ENCODE measurements at regions not wholly inside any gene's neighbourhood (a gene's known extent, or its start where the extent isn't known, plus 50 kb on each side); places are given as distances from the start of the nearest gene placed in this dataset.
"Not testable (repeated sequence)": the region's sequence is repeated elsewhere in the genome, so short reads cannot be mapped to it uniquely, and the experiment has no call there.

GRCh38 chr4:184280137-184280536 is 62.5 kb upstream of the ENPP6 start:
- no peaks in the 10 kb centered on the region for H3K27me3 ChIP-seq (ENCODE audit: low read length)
- no peak overlapping the region for H3K4me2 ChIP-seq (ENCODE audit: low read depth, low read length, poor library complexity, severe bottlenecking)
- no peaks in the 10 kb centered on the region for H4K20me1 ChIP-seq (ENCODE audit: low read depth, low read length)
- H3K36me3 ChIP-seq (ENCODE audit: low read length), result no peaks in the 10 kb centered on the region
- no peaks in the 10 kb centered on the region for H3K9me3 ChIP-seq (ENCODE audit: insufficient read depth, low read length)
- H3K79me2 ChIP-seq (ENCODE audit: insufficient read depth, low read length), result no peaks in the 10 kb centered on the region
- TF ChIP-seq CTCF (IDR thresholded peaks at IDR 0.05; ENCODE audit: insufficient read depth, low read length, poor library complexity, severe bottlenecking) (no peak), EZH2phosphoT487 (conservative IDR thresholded peaks at IDR 0.05; ENCODE audit: low read length) (no peak)
- H3K4me3 ChIP-seq (ENCODE audit: insufficient read depth, low read length, poor library complexity, severe bottlenecking), result no peak overlapping the region
- H2AFZ ChIP-seq (ENCODE audit: low read depth, low read length, severe bottlenecking), result no peak overlapping the region
- no peak overlapping the region for H3K27ac ChIP-seq (ENCODE audit: low read depth, low read length)
- H3K9me2 ChIP-seq (replicated peaks; ENCODE audit: insufficient read depth, low read length), result no peaks in the 10 kb centered on the region
- H3F3A ChIP-seq (ENCODE audit: insufficient read depth), result peaks cover 47% of the 10 kb centered on the region
- H3K9ac ChIP-seq (ENCODE audit: low read length), result no peak overlapping the region

GRCh38 chr4:184279496-184280061 is 61.9 kb upstream of the ENPP6 start:
- H3K36me3 ChIP-seq (ENCODE audit: low read length), result no peaks in the 10 kb centered on the region
- no peaks in the 10 kb centered on the region for H3K27me3 ChIP-seq (ENCODE audit: low read length)
- no peak overlapping the region for H3K27ac ChIP-seq (ENCODE audit: low read depth, low read length)
- H3K79me2 ChIP-seq (ENCODE audit: insufficient read depth, low read length), result no peaks in the 10 kb centered on the region
- peaks cover 41% of the 10 kb centered on the region for H3F3A ChIP-seq (ENCODE audit: insufficient read depth)
- no peak overlapping the region for H2AFZ ChIP-seq (ENCODE audit: low read depth, low read length, severe bottlenecking)
- no peak overlapping the region for H3K9ac ChIP-seq (ENCODE audit: low read length)
- TF ChIP-seq EZH2phosphoT487 (conservative IDR thresholded peaks at IDR 0.05; ENCODE audit: low read length), result no peak
- no peak for TF ChIP-seq CTCF (IDR thresholded peaks at IDR 0.05; ENCODE audit: insufficient read depth, low read length, poor library complexity, severe bottlenecking)
- no peaks in the 10 kb centered on the region for H3K9me3 ChIP-seq (ENCODE audit: insufficient read depth, low read length)
- no peaks in the 10 kb centered on the region for H3K9me2 ChIP-seq (replicated peaks; ENCODE audit: insufficient read depth, low read length)
- H3K4me3 ChIP-seq (ENCODE audit: insufficient read depth, low read length, poor library complexity, severe bottlenecking), result no peak overlapping the region
- H4K20me1 ChIP-seq (ENCODE audit: low read depth, low read length), result no peaks in the 10 kb centered on the region
- H3K4me2 ChIP-seq (ENCODE audit: low read depth, low read length, poor library complexity, severe bottlenecking), result no peak overlapping the region

GRCh38 chr4:184277769-184278168 is 60.1 kb upstream of the ENPP6 start:
- peaks cover 23% of the 10 kb centered on the region for H3F3A ChIP-seq (ENCODE audit: insufficient read depth)
- H3K27me3 ChIP-seq (ENCODE audit: low read length); H4K20me1 ChIP-seq (ENCODE audit: low read depth, low read length); H3K36me3 ChIP-seq (ENCODE audit: low read length); H3K9me2 ChIP-seq (replicated peaks; ENCODE audit: insufficient read depth, low read length); H3K27ac ChIP-seq (ENCODE audit: low read depth, low read length); H3K4me3 ChIP-seq (ENCODE audit: insufficient read depth, low read length, poor library complexity, severe bottlenecking); H3K4me2 ChIP-seq (ENCODE audit: low read depth, low read length, poor library complexity, severe bottlenecking); H3K9ac ChIP-seq (ENCODE audit: low read length); H2AFZ ChIP-seq (ENCODE audit: low read depth, low read length, severe bottlenecking); H3K9me3 ChIP-seq (ENCODE audit: insufficient read depth, low read length); H3K79me2 ChIP-seq (ENCODE audit: insufficient read depth, low read length): not testable (repeated sequence)

GRCh38 chr4:184277010-184277409 is 59.3 kb upstream of the ENPP6 start:
- peaks cover 17% of the 10 kb centered on the region for H3F3A ChIP-seq (ENCODE audit: insufficient read depth)
- H3K36me3 ChIP-seq (ENCODE audit: low read length); H3K79me2 ChIP-seq (ENCODE audit: insufficient read depth, low read length); H3K4me2 ChIP-seq (ENCODE audit: low read depth, low read length, poor library complexity, severe bottlenecking); H4K20me1 ChIP-seq (ENCODE audit: low read depth, low read length); H2AFZ ChIP-seq (ENCODE audit: low read depth, low read length, severe bottlenecking); H3K9me2 ChIP-seq (replicated peaks; ENCODE audit: insufficient read depth, low read length); H3K4me3 ChIP-seq (ENCODE audit: insufficient read depth, low read length, poor library complexity, severe bottlenecking); H3K9me3 ChIP-seq (ENCODE audit: insufficient read depth, low read length); H3K9ac ChIP-seq (ENCODE audit: low read length); H3K27ac ChIP-seq (ENCODE audit: low read depth, low read length); H3K27me3 ChIP-seq (ENCODE audit: low read length): not testable (repeated sequence)

- not testable (repeated sequence) for H3K4me2 ChIP-seq (ENCODE audit: low read depth, low read length, poor library complexity, severe bottlenecking); H3K36me3 ChIP-seq (ENCODE audit: low read length); H3K9ac ChIP-seq (ENCODE audit: low read length); H4K20me1 ChIP-seq (ENCODE audit: low read depth, low read length); H3K79me2 ChIP-seq (ENCODE audit: insufficient read depth, low read length); H3K4me3 ChIP-seq (ENCODE audit: insufficient read depth, low read length, poor library complexity, severe bottlenecking); H3K9me2 ChIP-seq (replicated peaks; ENCODE audit: insufficient read depth, low read length); H3K27me3 ChIP-seq (ENCODE audit: low read length); H3K9me3 ChIP-seq (ENCODE audit: insufficient read depth, low read length); H2AFZ ChIP-seq (ENCODE audit: low read depth, low read length, severe bottlenecking); H3K27ac ChIP-seq (ENCODE audit: low read depth, low read length)
- H3F3A ChIP-seq (ENCODE audit: insufficient read depth), result peaks cover 11% of the 10 kb centered on the region
These were observed 58.7 kb upstream of the ENPP6 start for GRCh38 chr4:184276346-184276745.

Data from SU-DHL-6 (cell line).